GM06990 (cell line): ENCODE measurements at regions not wholly inside any gene's neighbourhood (a gene's known extent, or its start where the extent isn't known, plus 50 kb on each side); places are given as distances from the start of the nearest gene placed in this dataset.

Source experiments
- DNase-seq: peaks from one replicate; pipeline ENCODE4 v3.0.0-alpha.2; 2011; ENCODE audit not compliant: insufficient read length; ENCODE audit errors: extremely low read depth
- H3K27me3 ChIP-seq: replicated peaks from 2 replicates; pipeline ENCODE4 v1.6.0; 2011; ENCODE audit warnings: low read length; ENCODE audit not compliant: control insufficient read depth, insufficient read depth
- H3K36me3 ChIP-seq: 2 replicates; pipeline ENCODE4 v1.5.1; 2011; ENCODE audit warnings: low read length; ENCODE audit not compliant: control insufficient read depth, insufficient read depth
- H3K4me3 ChIP-seq: replicated peaks from 2 replicates; pipeline ENCODE4 v1.5.1; 2011; ENCODE audit warnings: low read depth, mild to moderate bottlenecking, control low read depth, low read length
- TF ChIP-seq, protein P1 (sequence below): IDR thresholded peaks from 2 replicates; pipeline ENCODE4 v1.5.1; 2011; ENCODE audit warnings: low read length, control low read depth, mild to moderate bottlenecking, inconsistent platforms; ENCODE audit not compliant: insufficient read depth, poor library complexity, severe bottlenecking

DNA sequence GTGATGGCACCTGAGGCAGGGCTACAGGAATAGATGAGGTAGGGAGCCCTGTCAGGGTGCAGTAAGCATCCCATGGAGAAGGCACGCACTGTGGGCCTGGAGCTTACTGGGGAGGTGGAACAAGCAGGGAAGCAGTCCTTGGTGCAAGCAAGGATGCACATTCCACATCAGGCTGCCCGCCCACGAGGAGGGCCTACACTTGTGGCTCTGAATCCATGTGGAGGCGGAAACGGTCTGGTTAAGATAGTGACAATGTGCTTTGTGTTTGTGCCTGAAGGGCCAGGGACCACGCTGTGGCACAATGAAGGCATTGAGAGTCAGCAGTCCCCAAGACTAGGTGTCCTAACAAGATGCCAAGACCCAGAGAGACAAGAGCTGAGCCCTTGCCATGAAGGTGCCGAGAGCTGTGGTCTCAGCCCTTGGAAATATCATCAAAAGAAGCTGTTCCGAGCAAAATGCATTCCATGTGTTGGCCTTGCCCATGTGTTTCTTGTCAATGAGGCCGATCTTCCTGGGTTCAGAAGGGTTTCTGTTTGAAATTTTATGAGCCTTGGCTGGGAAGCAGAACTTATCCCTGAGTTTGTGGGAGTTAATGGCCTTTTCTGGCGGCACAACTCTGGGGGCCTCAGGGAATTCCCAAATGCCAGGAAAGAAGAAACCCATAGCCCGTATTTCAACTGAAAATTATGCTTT, 111.9 kb downstream of the NGF start:
- H3K27me3 ChIP-seq, result peaks cover 2% of the 10 kb centered on the region
- TF ChIP-seq, protein P1, sequence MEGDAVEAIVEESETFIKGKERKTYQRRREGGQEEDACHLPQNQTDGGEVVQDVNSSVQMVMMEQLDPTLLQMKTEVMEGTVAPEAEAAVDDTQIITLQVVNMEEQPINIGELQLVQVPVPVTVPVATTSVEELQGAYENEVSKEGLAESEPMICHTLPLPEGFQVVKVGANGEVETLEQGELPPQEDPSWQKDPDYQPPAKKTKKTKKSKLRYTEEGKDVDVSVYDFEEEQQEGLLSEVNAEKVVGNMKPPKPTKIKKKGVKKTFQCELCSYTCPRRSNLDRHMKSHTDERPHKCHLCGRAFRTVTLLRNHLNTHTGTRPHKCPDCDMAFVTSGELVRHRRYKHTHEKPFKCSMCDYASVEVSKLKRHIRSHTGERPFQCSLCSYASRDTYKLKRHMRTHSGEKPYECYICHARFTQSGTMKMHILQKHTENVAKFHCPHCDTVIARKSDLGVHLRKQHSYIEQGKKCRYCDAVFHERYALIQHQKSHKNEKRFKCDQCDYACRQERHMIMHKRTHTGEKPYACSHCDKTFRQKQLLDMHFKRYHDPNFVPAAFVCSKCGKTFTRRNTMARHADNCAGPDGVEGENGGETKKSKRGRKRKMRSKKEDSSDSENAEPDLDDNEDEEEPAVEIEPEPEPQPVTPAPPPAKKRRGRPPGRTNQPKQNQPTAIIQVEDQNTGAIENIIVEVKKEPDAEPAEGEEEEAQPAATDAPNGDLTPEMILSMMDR, result no peak

DNA sequence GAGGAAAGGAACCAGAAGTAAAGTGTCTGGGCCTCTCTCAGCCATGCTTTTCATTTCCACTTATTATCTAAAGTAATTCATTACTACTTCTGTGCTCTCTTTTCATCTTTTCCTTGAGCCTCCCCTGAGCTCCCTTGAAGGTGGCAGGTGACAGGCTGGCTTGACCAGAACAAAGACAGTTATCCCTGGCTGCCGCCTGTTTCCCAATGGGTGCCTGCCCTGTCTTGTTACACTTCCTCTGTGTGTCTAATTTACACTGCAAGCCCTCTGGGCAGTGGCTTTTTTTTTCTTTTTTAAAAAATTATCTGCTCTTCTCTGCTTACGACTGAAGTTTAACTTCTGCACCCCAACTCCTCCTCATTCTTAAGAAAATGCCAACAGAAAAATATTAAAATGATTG, 113.4 kb downstream of the NGF start:
- Histone ChIP-seq H3K36me3 (no peaks in the 10 kb centered on the region), H3K4me3 (no peak overlapping the region), H3K27me3 (no peaks in the 10 kb centered on the region)
- DNase-seq, result no peak
- TF ChIP-seq, protein P1, result no peak

More for the DNA sequence above, 111.9 kb downstream of the NGF start:
- no peak overlapping the region for H3K4me3 ChIP-seq
- H3K36me3 ChIP-seq, result no peaks in the 10 kb centered on the region
- DNase-seq, result no peak

DNA sequence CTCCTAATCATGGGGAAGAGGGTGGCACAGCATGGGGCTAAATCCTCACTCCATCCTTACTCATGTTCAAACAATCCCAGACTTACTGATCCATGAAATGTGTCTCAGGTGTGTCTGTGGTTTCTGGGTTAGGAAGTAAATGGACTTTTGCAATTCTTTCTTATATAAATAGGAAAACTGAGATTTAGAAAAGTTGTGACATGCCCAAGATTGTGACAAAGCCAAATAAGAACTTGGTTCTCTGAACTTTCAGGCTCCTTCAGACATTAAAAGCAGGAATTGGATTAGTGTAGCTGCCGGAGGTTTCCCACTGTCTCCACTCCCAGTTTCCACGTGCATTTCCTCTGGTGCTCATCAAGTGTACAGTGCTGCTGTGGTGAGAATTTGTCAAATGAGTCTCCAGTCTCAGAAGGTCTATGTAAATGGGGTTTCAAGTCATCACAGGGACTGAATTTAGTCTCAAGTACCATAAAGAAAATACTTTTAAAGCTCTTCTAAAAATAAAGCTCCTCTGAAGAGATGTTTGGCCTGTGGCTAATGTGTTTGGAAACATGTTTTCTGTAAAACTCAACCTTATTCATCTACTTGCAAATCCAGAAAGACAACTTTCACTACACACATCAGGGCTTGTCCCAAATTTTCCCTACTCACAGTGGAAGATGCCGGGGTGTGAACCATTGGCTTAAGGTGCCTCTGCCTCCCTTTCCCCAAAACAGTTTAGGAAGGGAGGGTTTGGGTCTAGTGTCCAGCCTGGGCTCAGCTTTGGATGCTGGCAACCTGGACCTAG, 115.2 kb downstream of the NGF start:
- H3K4me3 ChIP-seq, result no peak overlapping the region
- H3K27me3 ChIP-seq, result no peaks in the 10 kb centered on the region
- H3K36me3 ChIP-seq, result no peaks in the 10 kb centered on the region
- TF ChIP-seq, protein P1, result no peak
- no peak for DNase-seq

DNA sequence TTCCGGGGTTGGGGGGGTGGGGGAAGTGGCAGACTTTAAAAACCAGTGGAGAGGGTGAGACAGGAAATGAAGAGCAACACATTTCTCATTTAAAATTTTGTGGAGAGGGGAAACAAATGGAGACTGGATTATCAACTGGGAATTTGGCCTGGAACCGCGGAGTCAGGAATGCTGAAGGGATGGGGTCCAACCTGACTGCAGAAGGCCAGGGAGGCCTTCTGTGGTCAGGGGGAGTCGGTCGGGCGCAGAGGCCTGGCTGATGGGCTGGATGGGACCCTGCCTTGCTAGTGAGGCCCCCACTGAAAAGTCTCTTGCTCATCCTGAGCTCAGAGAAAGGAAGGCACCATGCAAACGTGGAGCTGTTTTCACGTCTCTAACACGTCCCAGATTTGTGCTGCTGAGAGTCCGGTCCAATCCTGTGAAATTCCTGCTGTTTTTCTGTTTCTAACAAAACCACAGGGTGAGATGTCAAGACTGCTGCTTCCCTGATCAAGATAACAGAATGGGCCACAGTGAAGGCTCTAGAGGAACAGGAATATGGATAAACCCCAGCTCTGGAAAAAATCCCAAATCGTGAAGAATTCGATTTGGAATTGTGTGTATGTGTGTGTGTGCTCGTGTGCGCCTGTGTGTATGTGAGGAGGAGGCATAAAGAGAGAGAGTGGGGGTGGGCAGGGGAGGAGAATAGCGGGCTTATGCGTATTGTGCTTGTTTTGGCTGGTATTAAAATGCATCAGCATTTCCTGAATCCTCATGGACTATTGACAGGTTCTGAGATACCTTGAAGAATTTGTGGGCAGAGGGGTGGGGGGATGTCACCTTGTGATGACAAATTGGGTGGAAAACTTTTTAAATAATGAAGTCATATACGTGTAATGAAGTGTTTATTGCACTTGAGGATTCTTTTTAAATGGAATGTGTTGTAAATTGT, 117.4 kb downstream of the NGF start:
- TF ChIP-seq, protein P1, result no peak
- no peaks in the 10 kb centered on the region; the same call in 1 of the 2 replicates for H3K27me3 ChIP-seq
- H3K36me3 ChIP-seq, result no peaks in the 10 kb centered on the region
- DNase-seq, result no peak
- H3K4me3 ChIP-seq, result no peak overlapping the region

DNA sequence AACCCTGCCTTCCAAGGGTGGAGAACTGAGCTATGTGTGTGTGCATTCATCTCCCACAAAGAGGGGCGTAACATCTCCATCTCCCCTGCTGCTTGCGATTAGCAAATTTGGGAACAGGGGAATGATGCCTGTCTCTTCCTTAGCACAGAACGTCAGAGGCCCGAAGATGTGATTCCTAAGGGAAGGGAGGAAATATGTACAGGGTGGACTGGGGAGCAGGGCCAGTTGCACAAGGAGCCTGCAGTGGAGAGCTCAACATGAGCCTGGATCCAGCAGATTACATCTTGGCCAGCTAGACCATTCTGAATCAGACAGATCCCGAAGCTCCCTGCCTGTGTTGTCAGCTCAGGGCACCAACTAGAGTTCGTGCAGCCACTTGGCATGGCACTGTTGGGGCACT, 118.1 kb downstream of the NGF start:
- DNase-seq, result no peak
- H3K36me3 ChIP-seq, result no peaks in the 10 kb centered on the region
- TF ChIP-seq, protein P1, result no peak

More for the DNA sequence above, 118.1 kb downstream of the NGF start:
- no peak overlapping the region for H3K4me3 ChIP-seq
- no peaks in the 10 kb centered on the region; the same call in 1 of the 2 replicates for H3K27me3 ChIP-seq
